K562 (cell line): ENCODE measurements at regions not wholly inside any gene's neighbourhood (a gene's known extent, or its start where the extent isn't known, plus 50 kb on each side); places are given as distances from the start of the nearest gene placed in this dataset.

Source experiments
- CREBBP ChIP-seq: IDR thresholded peaks from one replicate; pipeline ENCODE4 v1.6.1; 2012; ENCODE audit warnings: low read depth, mild to moderate bottlenecking, control low read depth, inconsistent platforms, low read length
- IRF1 ChIP-seq: sonication (generic); formaldehyde crosslinking; IDR thresholded peaks from 2 replicates; pipeline ENCODE4 v1.8.0; 2022; ENCODE audit warnings: missing genetic modification reagents, mild to moderate bottlenecking, borderline replicate concordance
- MAX ChIP-seq: sonication (generic); formaldehyde crosslinking; IDR thresholded peaks from 2 replicates; pipeline ENCODE4 v1.9.0; 2022; ENCODE audit warnings: mild to moderate bottlenecking, missing genetic modification reagents
- ZNF24 ChIP-seq: fragments of 450-650 bp; IDR thresholded peaks from 2 replicates; pipeline ENCODE4 v1.6.1; 2016
- TF ChIP-seq, protein P1 (sequence below), 3 experiments: IDR thresholded peaks in 2 of 3; conservative IDR thresholded peaks in 1 of 3; 2 replicates each; pipeline ENCODE4 v1.5.1; 2011 to 2012; ENCODE audit warnings: low read length in 3 of 3, mild to moderate bottlenecking in 3 of 3, control low read depth in 2 of 3, improper control_type of control experiment in 1 of 3, inconsistent platforms in 1 of 3, low read depth in 1 of 3, mixed read lengths in 1 of 3, moderate library complexity in 1 of 3; ENCODE audit not compliant: insufficient read depth in 2 of 3

GRCh38 chr12:88922816-88923215, 342.5 kb upstream of the KITLG start:
- TF ChIP-seq CREBBP (no peak), MAX (CRISPR knock-in tag) (no peak), IRF1 (CRISPR knock-in tag) (no peak), ZNF24 (no peak)
- TF ChIP-seq, protein P1, sequence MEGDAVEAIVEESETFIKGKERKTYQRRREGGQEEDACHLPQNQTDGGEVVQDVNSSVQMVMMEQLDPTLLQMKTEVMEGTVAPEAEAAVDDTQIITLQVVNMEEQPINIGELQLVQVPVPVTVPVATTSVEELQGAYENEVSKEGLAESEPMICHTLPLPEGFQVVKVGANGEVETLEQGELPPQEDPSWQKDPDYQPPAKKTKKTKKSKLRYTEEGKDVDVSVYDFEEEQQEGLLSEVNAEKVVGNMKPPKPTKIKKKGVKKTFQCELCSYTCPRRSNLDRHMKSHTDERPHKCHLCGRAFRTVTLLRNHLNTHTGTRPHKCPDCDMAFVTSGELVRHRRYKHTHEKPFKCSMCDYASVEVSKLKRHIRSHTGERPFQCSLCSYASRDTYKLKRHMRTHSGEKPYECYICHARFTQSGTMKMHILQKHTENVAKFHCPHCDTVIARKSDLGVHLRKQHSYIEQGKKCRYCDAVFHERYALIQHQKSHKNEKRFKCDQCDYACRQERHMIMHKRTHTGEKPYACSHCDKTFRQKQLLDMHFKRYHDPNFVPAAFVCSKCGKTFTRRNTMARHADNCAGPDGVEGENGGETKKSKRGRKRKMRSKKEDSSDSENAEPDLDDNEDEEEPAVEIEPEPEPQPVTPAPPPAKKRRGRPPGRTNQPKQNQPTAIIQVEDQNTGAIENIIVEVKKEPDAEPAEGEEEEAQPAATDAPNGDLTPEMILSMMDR (IDR thresholded peaks at IDR 0.05 in 2 of 3, conservative IDR thresholded peaks at IDR 0.05 in 1 of 3; ENCODE audit: insufficient read depth in 2 of 3, low read depth in 1 of 3, low read length in 3 of 3) = no peak
